ENCODE measurements at regions not wholly inside any gene's neighbourhood (a gene's known extent, or its start where the extent isn't known, plus 50 kb on each side); places are given as distances from the start of the nearest gene placed in this dataset.
A peak's percentile ranks its signal among the peaks of the same experiment; 100 is the strongest.

DNA sequence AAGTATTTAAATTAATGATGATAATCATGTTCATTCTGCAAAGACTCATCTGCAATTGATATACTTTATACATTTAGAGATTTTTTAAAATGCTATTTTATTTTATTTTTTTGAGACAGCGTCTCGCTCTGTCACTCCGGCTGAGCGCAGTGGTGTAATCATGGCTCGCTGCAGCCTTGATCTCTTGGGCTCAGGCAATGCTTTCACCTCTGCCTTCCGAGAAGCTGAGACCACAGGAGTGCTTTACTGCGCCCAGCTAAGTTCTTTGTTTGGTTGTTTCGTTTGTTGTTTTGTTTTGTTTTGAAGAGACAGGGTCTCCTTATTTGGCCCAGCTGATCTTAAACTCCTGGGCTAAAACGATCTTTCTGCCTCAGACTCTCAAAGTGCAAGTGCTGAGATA lies 1541.0 kb downstream of the PCDH7 start:
- Histone ChIP-seq H3K27me3 (replicated peaks in 1 of 4; ENCODE audit: control insufficient read depth in 3 of 4, extremely low read depth in 1 of 4, insufficient read depth in 3 of 4, low read length in 3 of 4) (no peaks in the 10 kb centered on the region), H2BK120ac (replicated peaks; ENCODE audit: low read depth, low read length) (no peak overlapping the region), H2BK20ac (ENCODE audit: low read length) (no peak overlapping the region), H2BK12ac (ENCODE audit: low read depth, low read length) (no peak overlapping the region), H3K36me3 (ENCODE audit: control insufficient read depth in 2 of 4, insufficient read depth in 4 of 4, low read length in 3 of 4) (no peaks in the 10 kb centered on the region), H4K91ac (replicated peaks; ENCODE audit: insufficient read length, low read length) (no peak overlapping the region), H3K4me3 (ENCODE audit: extremely low read depth in 1 of 4, insufficient read depth in 2 of 4, low read depth in 3 of 4, low read length in 4 of 4) (no peak overlapping the region), H3K79me2 (ENCODE audit: control insufficient read depth in 1 of 2, insufficient read depth in 2 of 2, low read length in 2 of 2) (no peaks in the 10 kb centered on the region), H2AFZ (ENCODE audit: low read length) (0 out of 2 replicates have a peak overlapping the region, but pooled peaks have one; percentile 90), H3K23me2 (ENCODE audit: low read depth, low read length) (no peaks in the 10 kb centered on the region), H3K4ac (replicated peaks; ENCODE audit: insufficient read length, low read depth, low read length) (no peak overlapping the region), H3K27ac (ENCODE audit: low read depth, low read length) (no peak overlapping the region), H3K79me1 (ENCODE audit: low read depth, low read length) (no peaks in the 10 kb centered on the region), H3K14ac (ENCODE audit: insufficient read length) (no peak overlapping the region), H2BK15ac (ENCODE audit: low read length) (no peak overlapping the region), H3K18ac (ENCODE audit: extremely low read depth, low read length) (no peak overlapping the region), H3K9me3 (ENCODE audit: insufficient read depth in 2 of 2, low read depth in 1 of 2, low read length in 1 of 2) (no peaks in the 10 kb centered on the region), H4K8ac (ENCODE audit: extremely low read depth, insufficient read depth, low read length) (no peak overlapping the region), H3K56ac (replicated peaks; ENCODE audit: insufficient read length, low read depth, low read length) (no peak overlapping the region), H3K23ac (ENCODE audit: insufficient read length) (no peak overlapping the region), H2BK5ac (ENCODE audit: low read depth, low read length) (no peak overlapping the region), H4K20me1 (replicated peaks in 1 of 2; ENCODE audit: control insufficient read depth in 1 of 2, insufficient read depth in 2 of 2, low read length in 2 of 2) (no peaks in the 10 kb centered on the region), H3K4me2 (ENCODE audit: insufficient read depth in 1 of 2, low read depth in 2 of 2, low read length in 2 of 2) (no peak overlapping the region), H4K5ac (ENCODE audit: insufficient read length, low read depth, low read length) (no peak overlapping the region), H3K4me1 (replicated peaks in 1 of 4; ENCODE audit: control insufficient read depth in 3 of 4, insufficient read depth in 4 of 4, low read length in 3 of 4) (no peaks in the 10 kb centered on the region), H2AK5ac (ENCODE audit: low read depth, low read length) (no peak overlapping the region), H3K9ac (replicated peaks in 1 of 4; ENCODE audit: extremely low read depth in 1 of 4, low read depth in 3 of 4, low read length in 3 of 4) (no peak overlapping the region)
- FAIRE-seq (no peak), DNase-seq (ENCODE audit: low read depth in 1 of 2, low spot score in 2 of 2) (no peak)
- ChIA-PET POLR2A (ENCODE audit: partially characterized antibody) (no interaction called here), CTCF (ENCODE audit: partially characterized antibody) (no interaction called here)
- TF ChIP-seq KDM5A (IDR thresholded peaks at IDR 0.05; ENCODE audit: low read length) (no peak), FOSL1 (IDR thresholded peaks at IDR 0.05; ENCODE audit: insufficient read depth, low read depth, low read length) (no peak), EGR1 (IDR thresholded peaks at IDR 0.05; ENCODE audit: borderline replicate concordance, low read depth, low read length) (no peak), JUN (IDR thresholded peaks at IDR 0.05; ENCODE audit: low read depth, low read length) (no peak), SIN3A (conservative IDR thresholded peaks at IDR 0.05 in 1 of 2, IDR thresholded peaks at IDR 0.05 in 1 of 2; ENCODE audit: low read depth in 1 of 2, low read length in 2 of 2) (no peak)
- TF ChIP-seq, protein P1, sequence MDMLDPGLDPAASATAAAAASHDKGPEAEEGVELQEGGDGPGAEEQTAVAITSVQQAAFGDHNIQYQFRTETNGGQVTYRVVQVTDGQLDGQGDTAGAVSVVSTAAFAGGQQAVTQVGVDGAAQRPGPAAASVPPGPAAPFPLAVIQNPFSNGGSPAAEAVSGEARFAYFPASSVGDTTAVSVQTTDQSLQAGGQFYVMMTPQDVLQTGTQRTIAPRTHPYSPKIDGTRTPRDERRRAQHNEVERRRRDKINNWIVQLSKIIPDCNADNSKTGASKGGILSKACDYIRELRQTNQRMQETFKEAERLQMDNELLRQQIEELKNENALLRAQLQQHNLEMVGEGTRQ (IDR thresholded peaks at IDR 0.05; ENCODE audit: low read length): no peak
- WGBS, 2 experiments (ENCODE audit: extremely low coverage in 1 of 2, insufficient coverage in 1 of 2, insufficient read length in 1 of 2, insufficient replicate concordance in 2 of 2, low coverage in 1 of 2, low lambda C conversion rate in 2 of 2, missing lambda C conversion rate in 1 of 2): 85% methylated on average over 9 of the region's 9 CpGs; no CpG with 5 or more reads in 1 of the 2 experiments
